Chondrocyte (in vitro differentiated cells): ENCODE measurements at regions not wholly inside any gene's neighbourhood (a gene's known extent, or its start where the extent isn't known, plus 50 kb on each side); places are given as distances from the start of the nearest gene placed in this dataset.

Experiments
- DNase-seq: peaks from one replicate; pipeline ENCODE4 v3.0.0; 2021; ENCODE audit warnings: mixed read lengths, low spot score
- H3K27ac Mint-ChIP-seq: one replicate; pipeline ENCODE4 v1.8.0; 2021; ENCODE audit warnings: mild to moderate bottlenecking, moderate library complexity, mixed read lengths; ENCODE audit not compliant: unreplicated experiment
- H3K27me3 Mint-ChIP-seq: 2 replicates; pipeline ENCODE4 v1.8.0; 2021; ENCODE audit warnings: low read depth, mixed read lengths
- H3K36me3 Mint-ChIP-seq: 2 replicates; pipeline ENCODE4 v1.8.0; 2021; ENCODE audit warnings: low read depth, mixed read lengths
- H3K4me1 Mint-ChIP-seq: 2 replicates; pipeline ENCODE4 v1.8.0; 2021; ENCODE audit warnings: low read depth, mild to moderate bottlenecking, mixed read lengths
- H3K4me3 Mint-ChIP-seq: one replicate; pipeline ENCODE4 v1.8.0; 2021; ENCODE audit warnings: mild to moderate bottlenecking, moderate library complexity, mixed read lengths; ENCODE audit not compliant: unreplicated experiment
- H3K9me3 Mint-ChIP-seq: 2 replicates; pipeline ENCODE4 v1.8.0; 2021; ENCODE audit warnings: low read depth, mixed read lengths
- CTCF ChIP-seq: fragments of 200-600 bp; sonication (generic); IDR thresholded peaks from 2 replicates; pipeline ENCODE4 v1.5.0; 2021; ENCODE audit warnings: antibody characterized with exemption, mild to moderate bottlenecking, moderate library complexity

- no peak for TF ChIP-seq CTCF
- H3K36me3 Mint-ChIP-seq, result no peaks in the 10 kb centered on the region
- no peaks in the 10 kb centered on the region for H3K9me3 Mint-ChIP-seq
- H3K4me3 Mint-ChIP-seq, result no peak overlapping the region
- H3K27me3 Mint-ChIP-seq, result no peaks in the 10 kb centered on the region
- DNase-seq, result no peak
- no peaks in the 10 kb centered on the region for H3K4me1 Mint-ChIP-seq
- no peak overlapping the region for H3K27ac Mint-ChIP-seq
Observed at GRCh38 chr12:60451457-60451856, 855.6 kb downstream of the SLC16A7 start.

- Mint-ChIP-seq H3K4me1 (no peaks in the 10 kb centered on the region), H3K36me3 (no peaks in the 10 kb centered on the region), H3K4me3 (no peak overlapping the region), H3K27me3 (peaks cover 7% of the 10 kb centered on the region), H3K9me3 (no peaks in the 10 kb centered on the region), H3K27ac (no peak overlapping the region)
- TF ChIP-seq CTCF, result no peak
- DNase-seq, result no peak
Observed at GRCh38 chr12:60465060-60465459, 869.2 kb downstream of the SLC16A7 start.

GRCh38 chr12:60468546-60468945, 872.7 kb downstream of the SLC16A7 start:
- DNase-seq, result no peak
- Mint-ChIP-seq H3K4me1 (no peaks in the 10 kb centered on the region), H3K4me3 (no peak overlapping the region), H3K27me3 (peaks cover 11% of the 10 kb centered on the region), H3K27ac (no peak overlapping the region), H3K9me3 (no peaks in the 10 kb centered on the region), H3K36me3 (no peaks in the 10 kb centered on the region)
- TF ChIP-seq CTCF, result no peak

- no peak for DNase-seq
- Mint-ChIP-seq H3K4me1 (no peaks in the 10 kb centered on the region), H3K4me3 (no peak overlapping the region), H3K9me3 (no peaks in the 10 kb centered on the region), H3K27me3 (peaks cover 31% of the 10 kb centered on the region), H3K27ac (no peak overlapping the region), H3K36me3 (no peaks in the 10 kb centered on the region)
- TF ChIP-seq CTCF, result no peak
Observed at GRCh38 chr12:60475825-60476224, 880.0 kb downstream of the SLC16A7 start.

GRCh38 chr12:60487284-60487683, 891.5 kb downstream of the SLC16A7 start:
- no peak for TF ChIP-seq CTCF
- Mint-ChIP-seq H3K9me3 (peaks cover 5% of the 10 kb centered on the region), H3K36me3 (no peaks in the 10 kb centered on the region), H3K4me3 (no peak overlapping the region), H3K27me3 (peaks cover 6% of the 10 kb centered on the region), H3K4me1 (no peaks in the 10 kb centered on the region), H3K27ac (no peak overlapping the region)
- DNase-seq, result no peak
